GM10266 (cell line): ENCODE measurements at regions not wholly inside any gene's neighbourhood (a gene's known extent, or its start where the extent isn't known, plus 50 kb on each side); places are given as distances from the start of the nearest gene placed in this dataset.

Experiments used
- DNase-seq: peaks from one replicate; pipeline ENCODE4 v3.0.0; 2012; ENCODE audit errors: extremely low spot score
- TF ChIP-seq, protein P1 (sequence below): IDR thresholded peaks from 2 replicates; pipeline ENCODE4 v1.5.1; 2012; ENCODE audit warnings: mild to moderate bottlenecking, low read depth; ENCODE audit not compliant: control insufficient read depth, insufficient read depth; ENCODE audit errors: missing control alignments

DNA sequence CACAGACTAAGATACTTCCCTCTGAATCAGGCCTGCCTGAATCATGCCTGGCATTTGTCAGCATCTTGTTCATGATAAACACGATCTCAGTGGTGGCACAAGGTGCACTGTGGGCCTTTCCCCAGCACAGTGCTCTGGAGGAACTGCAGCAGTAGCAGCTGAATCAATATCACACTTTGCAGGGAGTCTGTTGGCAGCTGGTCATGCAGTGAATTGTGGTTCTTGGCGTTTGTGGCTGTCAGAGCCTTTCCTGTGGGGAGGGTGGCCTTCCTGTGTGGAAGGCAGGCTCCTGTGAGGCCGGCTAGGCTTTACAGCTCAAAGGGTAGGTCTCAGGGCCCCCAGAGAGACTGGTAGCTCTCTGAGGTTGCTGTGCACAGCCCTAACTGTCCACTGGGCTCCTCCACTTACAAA lies 54.4 kb upstream of the TLE3 start:
- no peak for DNase-seq

DNA sequence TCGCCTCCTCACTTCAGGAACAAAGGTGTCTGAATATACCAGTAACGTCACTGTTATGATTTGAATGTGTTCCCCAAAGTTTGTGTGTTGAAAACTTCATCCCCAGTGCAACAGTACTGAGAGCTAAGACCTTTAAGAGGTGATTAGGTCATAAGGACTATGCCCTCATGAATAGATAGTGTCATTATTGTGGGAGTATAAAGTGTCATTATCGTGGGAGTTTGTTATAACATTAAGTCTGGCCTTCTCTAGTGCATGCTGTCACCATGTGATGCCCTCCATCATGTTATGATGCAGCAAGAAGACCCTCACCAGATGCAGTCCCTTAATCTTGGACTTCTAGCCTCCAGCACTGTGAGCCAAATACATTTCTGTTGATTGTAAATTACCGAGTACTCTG lies 53.7 kb upstream of the TLE3 start:
- TF ChIP-seq, protein P1, sequence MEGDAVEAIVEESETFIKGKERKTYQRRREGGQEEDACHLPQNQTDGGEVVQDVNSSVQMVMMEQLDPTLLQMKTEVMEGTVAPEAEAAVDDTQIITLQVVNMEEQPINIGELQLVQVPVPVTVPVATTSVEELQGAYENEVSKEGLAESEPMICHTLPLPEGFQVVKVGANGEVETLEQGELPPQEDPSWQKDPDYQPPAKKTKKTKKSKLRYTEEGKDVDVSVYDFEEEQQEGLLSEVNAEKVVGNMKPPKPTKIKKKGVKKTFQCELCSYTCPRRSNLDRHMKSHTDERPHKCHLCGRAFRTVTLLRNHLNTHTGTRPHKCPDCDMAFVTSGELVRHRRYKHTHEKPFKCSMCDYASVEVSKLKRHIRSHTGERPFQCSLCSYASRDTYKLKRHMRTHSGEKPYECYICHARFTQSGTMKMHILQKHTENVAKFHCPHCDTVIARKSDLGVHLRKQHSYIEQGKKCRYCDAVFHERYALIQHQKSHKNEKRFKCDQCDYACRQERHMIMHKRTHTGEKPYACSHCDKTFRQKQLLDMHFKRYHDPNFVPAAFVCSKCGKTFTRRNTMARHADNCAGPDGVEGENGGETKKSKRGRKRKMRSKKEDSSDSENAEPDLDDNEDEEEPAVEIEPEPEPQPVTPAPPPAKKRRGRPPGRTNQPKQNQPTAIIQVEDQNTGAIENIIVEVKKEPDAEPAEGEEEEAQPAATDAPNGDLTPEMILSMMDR = no peak
- DNase-seq = no peak

More for the DNA sequence above, 54.4 kb upstream of the TLE3 start:
- TF ChIP-seq, protein P1 = no peak

DNA sequence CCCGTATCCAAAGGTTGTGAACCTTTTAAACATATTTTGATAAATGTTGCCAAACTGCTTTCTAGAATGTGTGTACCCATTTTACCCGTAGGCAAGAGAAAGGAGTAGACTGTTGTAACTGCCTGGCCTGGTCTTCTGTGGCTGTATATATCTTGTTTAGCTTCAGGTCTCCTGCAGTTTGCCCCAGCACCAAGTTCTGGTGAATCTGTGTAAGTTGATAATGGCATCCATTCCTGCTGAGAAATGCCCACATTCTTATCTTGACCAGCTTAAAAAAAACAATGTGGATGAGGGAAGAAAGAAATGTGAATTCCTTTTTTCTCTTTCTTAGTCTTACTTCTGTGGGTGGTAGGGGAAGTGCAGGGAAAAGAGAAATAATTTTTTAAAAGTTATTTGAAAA lies 53.3 kb upstream of the TLE3 start:
- TF ChIP-seq, protein P1 = no peak
- DNase-seq = no peak

DNA sequence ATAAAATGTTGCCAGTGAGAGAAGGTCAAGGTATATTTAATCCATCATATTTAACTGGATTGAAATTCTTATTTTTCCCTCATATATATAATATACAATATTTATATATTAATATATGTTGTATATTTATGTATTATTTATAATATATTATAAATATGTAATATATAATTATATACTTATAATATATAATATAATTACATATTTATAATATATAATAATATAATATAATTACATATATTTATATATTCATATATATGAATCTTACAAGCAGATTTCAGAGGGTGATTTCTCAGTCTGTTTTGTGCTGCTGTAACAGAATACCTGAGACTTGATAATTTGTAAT lies 52.7 kb upstream of the TLE3 start:
- TF ChIP-seq, protein P1 = no peak

DNA sequence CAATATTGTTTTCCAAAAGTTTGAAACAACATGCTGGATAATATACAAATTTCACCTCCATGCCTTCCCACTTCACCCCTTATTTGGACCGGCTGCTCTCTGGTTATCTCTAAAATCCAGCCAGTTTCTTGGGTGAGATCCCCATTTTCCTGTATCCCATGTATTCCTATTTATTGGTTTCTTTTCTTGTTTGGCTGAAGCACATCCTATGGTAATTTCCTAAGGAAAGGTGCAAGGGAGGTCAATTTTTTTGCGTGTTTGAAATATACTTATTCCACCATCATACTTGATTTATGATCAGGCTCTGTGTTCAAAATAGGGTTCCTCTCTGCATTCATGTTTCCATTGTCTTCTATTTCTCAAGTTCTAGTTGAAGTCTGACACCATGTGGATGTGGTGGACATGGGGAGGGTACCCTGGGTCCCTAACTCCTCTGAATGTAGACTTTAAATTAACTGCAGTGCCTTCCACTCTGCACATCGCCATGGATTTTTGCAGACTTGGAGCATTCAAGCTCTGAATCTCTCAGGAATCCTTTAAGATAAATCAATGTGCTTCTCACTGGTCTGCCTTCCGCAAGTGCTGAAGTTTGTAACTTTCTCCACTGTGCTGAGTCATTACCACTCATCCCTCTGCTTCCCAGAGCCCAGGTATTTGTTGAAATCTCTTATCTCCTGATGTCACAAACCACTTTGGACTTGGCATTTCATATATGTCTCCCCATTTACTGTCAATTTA lies 52.1 kb upstream of the TLE3 start:
- no peak for DNase-seq
- TF ChIP-seq, protein P1 = no peak

More for the DNA sequence above, 52.7 kb upstream of the TLE3 start:
- DNase-seq = no peak

DNA sequence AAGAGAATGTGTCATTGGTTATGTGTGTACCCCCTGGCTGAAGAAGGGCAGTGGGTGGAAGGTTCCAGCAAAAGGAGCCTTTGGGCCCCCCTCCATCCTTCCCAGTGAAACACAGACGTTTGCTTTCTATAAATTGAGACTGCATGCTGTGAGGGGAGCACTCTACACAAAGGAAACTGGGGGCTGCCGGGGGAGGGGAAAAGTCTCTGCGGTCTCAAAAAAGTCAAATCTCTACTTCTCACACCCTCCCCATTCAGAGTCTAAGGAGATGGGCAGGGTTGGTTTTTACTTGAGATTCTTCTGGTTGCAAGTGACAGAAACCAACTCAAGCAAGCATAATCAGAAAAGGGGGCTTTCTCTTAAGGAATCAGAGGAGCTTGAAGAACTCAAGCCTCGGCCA lies 50.1 kb upstream of the TLE3 start:
- TF ChIP-seq, protein P1 = no peak
- no peak for DNase-seq
